Endothelial cell of umbilical vein (primary cell): ENCODE measurements at regions not wholly inside any gene's neighbourhood (a gene's known extent, or its start where the extent isn't known, plus 50 kb on each side); places are given as distances from the start of the nearest gene placed in this dataset.

Experiments used
- BruUV-seq: library from RNA; stranded (reverse); fragments of 400-500 nt; replicated peaks from 2 replicates; lab custom pipeline; 2021; lab: Mats Ljungman, UMichigan
- CTCF ChIA-PET: fragments of 300-600, 350-600 bp; sonication (Branson Sonifier 250); formaldehyde crosslinking; loops from one replicate; lab custom pipeline; 2021; ENCODE audit warnings: antibody characterized with exemption, inconsistent platforms; lab: Charles Lee
- POLR2A ChIA-PET: fragments of 300-600, 350-600 bp; sonication (Branson Sonifier 250); formaldehyde crosslinking; loops from one replicate; lab custom pipeline; 2021; ENCODE audit warnings: antibody characterized with exemption, inconsistent platforms; lab: Charles Lee
- DNase-seq: peaks from one replicate; pipeline ENCODE4 v3.0.0-alpha.2; 2011; ENCODE audit warnings: low read depth, low spot score
- FAIRE-seq: peaks from 2 replicates; lab custom pipeline; 2011; peaks lifted over from hg19 to GRCh38; lab: Jason Lieb, UNC
- H2AFZ ChIP-seq: 2 replicates; pipeline ENCODE4 v1.6.0; 2012; ENCODE audit warnings: low read depth, low read length, control low read depth, inconsistent platforms
- H3K27ac ChIP-seq: 2 replicates; pipeline ENCODE4 v1.5.1; 2011; ENCODE audit warnings: low read depth, mild to moderate bottlenecking, control low read depth, low read length, moderate library complexity; ENCODE audit not compliant: insufficient read depth
- H3K27me3 ChIP-seq, 2 experiments: 2 replicates each; pipeline versions ENCODE4 v1.6.0 to v1.6.1; 2011; ENCODE audit warnings: low read length in 2 of 2, mixed read lengths in 1 of 2; ENCODE audit not compliant: control insufficient read depth in 2 of 2, insufficient read depth in 2 of 2
- H3K36me3 ChIP-seq, 2 experiments: 2 replicates in 1 of 2; 3 replicates in 1 of 2; pipeline ENCODE4 v1.5.1; 2011; ENCODE audit warnings: low read length in 2 of 2, mild to moderate bottlenecking in 1 of 2, moderate library complexity in 1 of 2; ENCODE audit not compliant: control insufficient read depth in 2 of 2, insufficient read depth in 2 of 2; ENCODE audit errors: extremely low read depth in 1 of 2
- H3K4me1 ChIP-seq: 3 replicates; pipeline ENCODE4 v1.5.1; 2011; ENCODE audit warnings: mild to moderate bottlenecking, low read length; ENCODE audit not compliant: control insufficient read depth, insufficient read depth; ENCODE audit errors: extremely low read depth
- H3K4me2 ChIP-seq: 2 replicates; pipeline ENCODE4 v1.6.1; 2011; ENCODE audit warnings: low read length, control low read depth, mixed read lengths; ENCODE audit not compliant: insufficient read depth
- H3K4me3 ChIP-seq, 3 experiments: fragments of 200-600 bp in 1 of 3; sonication (generic), shearing (Covaris generic) in 1 of 3; replicated peaks in 1 of 3; 2 replicates each; pipeline ENCODE4 v1.5.1; 2011 to 2016; ENCODE audit warnings: control low read depth in 3 of 3, low read length in 3 of 3, mild to moderate bottlenecking in 2 of 3, inconsistent platforms in 1 of 3, low read depth in 1 of 3, moderate library complexity in 1 of 3; ENCODE audit not compliant: insufficient read depth in 1 of 3
- H3K79me2 ChIP-seq: 2 replicates; pipeline ENCODE4 v1.6.0; 2012; ENCODE audit warnings: low read length, inconsistent platforms; ENCODE audit not compliant: control insufficient read depth, insufficient read depth
- H3K9ac ChIP-seq: replicated peaks from 2 replicates; pipeline ENCODE3; 2011; ENCODE audit warnings: low read length, control low read depth; ENCODE audit not compliant: insufficient read depth; ENCODE audit errors: extremely low read depth
- H3K9me1 ChIP-seq: replicated peaks from 3 replicates; pipeline ENCODE4 v1.6.0; 2011; ENCODE audit warnings: mild to moderate bottlenecking, low read length; ENCODE audit not compliant: control insufficient read depth, insufficient read depth; ENCODE audit errors: extremely low read depth
- H3K9me3 ChIP-seq: replicated peaks from 2 replicates; pipeline ENCODE4 v1.5.1; 2012; ENCODE audit warnings: low read length, inconsistent platforms; ENCODE audit not compliant: control insufficient read depth, insufficient read depth
- H4K20me1 ChIP-seq: replicated peaks from 2 replicates; pipeline ENCODE3; 2011; ENCODE audit warnings: mild to moderate bottlenecking, low read length; ENCODE audit not compliant: control insufficient read depth, insufficient read depth; ENCODE audit errors: extremely low read depth
- EZH2 ChIP-seq: IDR thresholded peaks from 2 replicates; pipeline ENCODE4 v1.6.1; 2012; ENCODE audit warnings: borderline replicate concordance, low read depth, mild to moderate bottlenecking, moderate library complexity, low read length, inconsistent platforms; ENCODE audit not compliant: severe bottlenecking
- FOS ChIP-seq: IDR thresholded peaks from 2 replicates; pipeline ENCODE4 v1.6.1; 2011; ENCODE audit warnings: mild to moderate bottlenecking, low read length, moderate library complexity, borderline replicate concordance; ENCODE audit not compliant: insufficient read depth
- GATA2 ChIP-seq: IDR thresholded peaks from 2 replicates; pipeline ENCODE4 v1.7.0; 2011; ENCODE audit warnings: low read depth, mild to moderate bottlenecking, moderate library complexity, mixed read lengths, low read length; ENCODE audit not compliant: insufficient read length, insufficient read depth
- JUN ChIP-seq: IDR thresholded peaks from 2 replicates; pipeline ENCODE4 v1.6.1; 2011; ENCODE audit warnings: borderline replicate concordance, low read depth; ENCODE audit not compliant: insufficient read length, insufficient read depth
- MYC ChIP-seq: IDR thresholded peaks from one replicate; pipeline ENCODE4 v1.6.1; 2011; ENCODE audit warnings: mild to moderate bottlenecking, low read depth, low read length
- POLR2A ChIP-seq: IDR thresholded peaks from 2 replicates; pipeline ENCODE4 v1.6.1; 2012; ENCODE audit warnings: low read depth, mild to moderate bottlenecking, control low read depth, low read length
- POLR2AphosphoS5 ChIP-seq: IDR thresholded peaks from 2 replicates; pipeline ENCODE4 v1.6.1; 2012; ENCODE audit warnings: low read depth, mild to moderate bottlenecking, control low read depth, low read length, moderate library complexity; ENCODE audit not compliant: insufficient read depth
- dilution Hi-C: fragments of 300-500 bp; cut with MboI; formaldehyde crosslinking; loops from one replicate; pipeline ENCODE4 v1.15.0; 2019; ENCODE audit warnings: low sequenced_read_pairs; ENCODE audit not compliant: extremely low pct_ligation_motif_present
- intact Hi-C: fragments of 100-400 bp; cut with micrococcal nuclease; formaldehyde crosslinking; loops from one replicate; pipeline ENCODE4 v1.10.0; 2022
- TF ChIP-seq, protein P1 (sequence below), 2 donors: IDR thresholded peaks; 1 replicate in 1 of 2; 2 replicates in 1 of 2; pipeline ENCODE4 v1.5.1; 2011; ENCODE audit warnings: low read length in 2 of 2, mild to moderate bottlenecking in 2 of 2, moderate library complexity in 2 of 2, control low read depth in 1 of 2, inconsistent platforms in 1 of 2, low read depth in 1 of 2; ENCODE audit not compliant: insufficient read depth in 1 of 2; ENCODE audit errors: extremely low read depth in 1 of 2
- TF ChIP-seq, protein P2 (sequence below): IDR thresholded peaks from 2 replicates; pipeline ENCODE4 v1.6.1; 2011; ENCODE audit not compliant: insufficient read depth, insufficient read length

DNA sequence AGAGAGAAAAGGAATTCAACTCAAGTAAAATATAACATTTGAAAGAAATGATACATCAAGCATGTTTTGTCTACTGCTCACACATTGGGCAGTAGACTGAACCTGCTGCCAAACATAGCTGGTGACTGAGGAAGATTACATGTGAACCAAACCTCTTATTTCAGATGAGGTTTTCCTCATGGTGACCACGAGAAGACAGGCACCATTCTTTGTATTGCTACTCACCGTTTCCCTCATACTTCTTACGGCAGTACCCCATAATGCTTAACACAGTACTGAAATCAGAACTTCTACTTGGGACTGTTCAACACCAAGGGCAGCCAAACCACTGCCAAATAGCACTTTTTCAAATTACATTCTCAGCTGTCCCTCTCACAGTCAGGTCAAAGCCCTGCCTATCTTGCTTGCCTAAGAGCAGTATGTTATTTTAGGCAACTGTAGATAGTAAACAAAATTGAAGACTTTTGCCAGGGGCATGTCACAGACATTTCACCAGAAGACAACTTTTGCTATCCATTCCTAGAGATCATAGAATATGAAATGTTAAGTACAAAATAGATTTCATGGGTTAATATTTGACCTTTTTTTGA, 167.1 kb upstream of the DOK6 start:
- no peak for FAIRE-seq
- no peaks in the 10 kb centered on the region for H3K27me3 ChIP-seq
- H3K4me2 ChIP-seq, result no peak overlapping the region
- no TSS peak for BruUV-seq
- H3K9me3 ChIP-seq, result no peaks in the 10 kb centered on the region
- H2AFZ ChIP-seq, result no peak overlapping the region
- H3K79me2 ChIP-seq, result no peaks in the 10 kb centered on the region
- POLR2A ChIA-PET, result no interaction called here
- no peak overlapping the region for H3K4me3 ChIP-seq
- H3K36me3 ChIP-seq, result no peaks in the 10 kb centered on the region
- DNase-seq, result no peak
- no peaks in the 10 kb centered on the region for H3K4me1 ChIP-seq
- intact Hi-C loops, result no loop called here
- TF ChIP-seq MYC (no peak), POLR2AphosphoS5 (no peak), FOS (no peak), POLR2A (no peak), EZH2 (no peak), JUN (no peak), GATA2 (no peak)
- TF ChIP-seq, protein P1, sequence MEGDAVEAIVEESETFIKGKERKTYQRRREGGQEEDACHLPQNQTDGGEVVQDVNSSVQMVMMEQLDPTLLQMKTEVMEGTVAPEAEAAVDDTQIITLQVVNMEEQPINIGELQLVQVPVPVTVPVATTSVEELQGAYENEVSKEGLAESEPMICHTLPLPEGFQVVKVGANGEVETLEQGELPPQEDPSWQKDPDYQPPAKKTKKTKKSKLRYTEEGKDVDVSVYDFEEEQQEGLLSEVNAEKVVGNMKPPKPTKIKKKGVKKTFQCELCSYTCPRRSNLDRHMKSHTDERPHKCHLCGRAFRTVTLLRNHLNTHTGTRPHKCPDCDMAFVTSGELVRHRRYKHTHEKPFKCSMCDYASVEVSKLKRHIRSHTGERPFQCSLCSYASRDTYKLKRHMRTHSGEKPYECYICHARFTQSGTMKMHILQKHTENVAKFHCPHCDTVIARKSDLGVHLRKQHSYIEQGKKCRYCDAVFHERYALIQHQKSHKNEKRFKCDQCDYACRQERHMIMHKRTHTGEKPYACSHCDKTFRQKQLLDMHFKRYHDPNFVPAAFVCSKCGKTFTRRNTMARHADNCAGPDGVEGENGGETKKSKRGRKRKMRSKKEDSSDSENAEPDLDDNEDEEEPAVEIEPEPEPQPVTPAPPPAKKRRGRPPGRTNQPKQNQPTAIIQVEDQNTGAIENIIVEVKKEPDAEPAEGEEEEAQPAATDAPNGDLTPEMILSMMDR (IDR thresholded peaks at IDR 0.05; ENCODE audit: extremely low read depth in 1 of 2, insufficient read depth in 1 of 2, low read depth in 1 of 2, low read length in 2 of 2), result no peak
- TF ChIP-seq, protein P2, sequence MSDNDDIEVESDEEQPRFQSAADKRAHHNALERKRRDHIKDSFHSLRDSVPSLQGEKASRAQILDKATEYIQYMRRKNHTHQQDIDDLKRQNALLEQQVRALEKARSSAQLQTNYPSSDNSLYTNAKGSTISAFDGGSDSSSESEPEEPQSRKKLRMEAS, result no peak
- H3K9me1 ChIP-seq, result no peaks in the 10 kb centered on the region
- H3K27ac ChIP-seq, result no peak overlapping the region
- no peak overlapping the region for H3K9ac ChIP-seq
- CTCF ChIA-PET, result no interaction called here
- dilution Hi-C loops, result no loop called here
- H4K20me1 ChIP-seq, result no peaks in the 10 kb centered on the region
